GM12874 (cell line): ENCODE measurements at regions not wholly inside any gene's neighbourhood (a gene's known extent, or its start where the extent isn't known, plus 50 kb on each side); places are given as distances from the start of the nearest gene placed in this dataset.

Experiments used
- CTCF ChIP-seq: IDR thresholded peaks from 2 replicates; pipeline ENCODE4 v1.5.1; 2011; ENCODE audit warnings: low read depth, mild to moderate bottlenecking, control low read depth, low read length, moderate library complexity; ENCODE audit not compliant: insufficient read depth

- no peak for TF ChIP-seq CTCF
Observed at GRCh38 chr9:75417471-75417870, 329.2 kb downstream of the OSTF1 start.

- no peak for TF ChIP-seq CTCF
Observed at GRCh38 chr9:75418518-75418917, 330.2 kb downstream of the OSTF1 start.

GRCh38 chr9:75422944-75423522 is 334.7 kb downstream of the OSTF1 start:
- no peak for TF ChIP-seq CTCF

- no peak for TF ChIP-seq CTCF
Observed at GRCh38 chr9:75429531-75430475, 341.5 kb downstream of the OSTF1 start.

- no peak for TF ChIP-seq CTCF
Observed at GRCh38 chr9:75431375-75431774, 343.1 kb downstream of the OSTF1 start.

- TF ChIP-seq CTCF: no peak
Observed at GRCh38 chr9:75432386-75432785, 344.1 kb downstream of the OSTF1 start.

- no peak for TF ChIP-seq CTCF
Observed at GRCh38 chr9:75432888-75433287, 344.6 kb downstream of the OSTF1 start.
